Femur (tissue), 1 donor: ENCODE measurements at regions not wholly inside any gene's neighbourhood (a gene's known extent, or its start where the extent isn't known, plus 50 kb on each side); places are given as distances from the start of the nearest gene placed in this dataset.
"Not testable (repeated sequence)": the region's sequence is repeated elsewhere in the genome, so short reads cannot be mapped to it uniquely, and the experiment has no call there.

Experiments used
- DNase-seq: peaks from one replicate; pipeline ENCODE4 v3.0.0-alpha.2; 2017

DNA sequence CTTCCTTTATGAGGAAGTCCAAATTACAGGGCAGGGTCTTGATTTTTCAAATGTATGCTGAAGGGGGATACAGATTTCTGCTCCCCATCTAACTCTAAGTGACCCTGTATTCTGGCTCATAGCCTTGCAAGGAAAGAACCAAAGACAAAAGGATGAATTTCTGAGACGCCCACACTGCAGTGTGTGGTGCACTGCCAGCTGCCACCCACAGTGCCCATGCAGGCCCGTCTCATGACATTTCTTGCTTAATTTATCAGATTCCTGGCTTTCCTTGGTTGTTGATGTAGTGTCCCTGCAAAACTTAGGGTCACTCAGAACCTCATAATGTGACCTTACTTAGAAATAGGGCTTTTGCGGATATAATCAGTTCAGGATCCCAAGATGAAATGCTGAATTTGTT lies 68.0 kb downstream of the CBLN4 start:
- DNase-seq = no peak

DNA sequence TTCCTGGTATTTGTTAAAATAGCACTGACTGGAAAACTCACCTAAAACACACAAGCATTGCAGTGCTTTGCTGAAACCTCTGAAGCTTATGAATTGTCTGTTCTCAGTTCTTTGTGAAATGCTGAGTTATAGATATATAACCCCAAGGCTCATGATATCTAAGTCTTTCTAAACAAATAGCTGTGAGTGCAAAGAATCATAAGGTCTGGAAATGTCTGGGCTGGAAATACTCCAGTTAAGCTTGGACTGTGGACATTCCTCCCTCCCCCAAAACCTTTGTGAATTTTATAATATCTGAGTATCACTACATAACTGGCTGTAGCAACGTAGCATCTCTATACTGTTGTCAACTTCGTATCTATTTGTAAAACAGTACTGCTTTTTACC lies 69.1 kb downstream of the CBLN4 start:
- DNase-seq = no peak

- peak; percentile 18 for DNase-seq
These were observed 69.7 kb downstream of the CBLN4 start for GRCh38 chr20:55935448-55936208.

GRCh38 chr20:55934146-55934545 lies 71.2 kb downstream of the CBLN4 start:
- DNase-seq = no peak

DNA sequence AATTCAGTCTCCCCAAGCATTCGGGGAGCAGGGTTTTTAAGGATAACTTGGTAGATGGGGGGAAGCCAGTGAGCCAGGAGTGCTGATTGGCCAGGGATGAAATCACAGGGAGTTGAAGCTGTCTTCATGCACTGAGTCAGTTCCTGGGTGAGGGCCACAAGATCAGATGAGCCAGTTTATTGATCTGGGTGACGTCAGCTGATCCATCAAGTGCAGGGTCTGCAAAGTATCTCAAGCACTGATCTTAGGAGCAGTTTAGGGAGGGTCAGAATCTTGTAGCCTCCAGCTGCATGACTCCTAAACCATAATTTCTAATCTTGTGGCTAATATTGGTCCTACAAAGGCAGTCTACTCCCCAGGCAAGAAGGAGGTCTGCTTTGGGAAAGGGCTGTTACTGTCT lies 74.4 kb downstream of the CBLN4 start:
- DNase-seq = not testable (repeated sequence)

DNA sequence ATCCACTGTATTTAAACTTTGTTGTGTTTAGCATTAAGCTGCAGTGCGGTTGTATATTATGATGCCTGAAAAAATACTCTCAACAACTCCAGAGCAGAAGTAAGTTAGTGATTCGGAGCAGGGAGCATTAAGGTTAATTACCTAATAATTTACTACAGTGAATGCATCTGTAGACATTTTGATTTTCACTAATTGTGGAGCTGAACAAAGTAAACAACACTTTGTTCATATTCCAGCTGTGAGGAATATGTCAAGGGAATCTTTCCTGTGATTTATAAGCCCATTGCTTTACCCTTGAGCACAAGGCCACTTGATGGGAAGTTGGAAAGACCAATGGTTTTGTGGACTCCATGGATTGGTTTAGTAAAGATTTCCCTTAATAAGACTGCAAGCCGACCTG lies 77.1 kb downstream of the CBLN4 start:
- no peak for DNase-seq

DNA sequence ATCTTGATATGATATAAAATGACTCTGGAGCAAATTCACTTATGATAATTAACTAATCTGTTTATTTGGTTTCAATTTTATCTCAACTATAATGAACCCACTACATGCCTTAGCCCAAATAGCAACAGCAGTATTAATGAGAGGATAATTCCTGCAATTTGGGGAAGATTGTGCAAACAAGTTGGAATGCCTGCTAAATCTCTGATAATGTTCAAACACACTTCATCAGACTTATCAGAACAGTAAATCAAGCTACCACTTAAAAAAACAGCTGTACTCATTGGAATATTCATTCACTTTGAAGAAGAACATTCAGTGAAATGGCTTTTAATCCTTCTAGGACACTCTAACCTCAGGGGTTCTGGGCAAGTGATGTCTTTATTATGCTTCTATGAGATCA lies 85.4 kb downstream of the CBLN4 start:
- DNase-seq = no peak

- DNase-seq = no peak
These were observed 86.0 kb downstream of the CBLN4 start for GRCh38 chr20:55919319-55919718.

GRCh38 chr20:55918471-55918870 lies 86.8 kb downstream of the CBLN4 start:
- no peak for DNase-seq

DNA sequence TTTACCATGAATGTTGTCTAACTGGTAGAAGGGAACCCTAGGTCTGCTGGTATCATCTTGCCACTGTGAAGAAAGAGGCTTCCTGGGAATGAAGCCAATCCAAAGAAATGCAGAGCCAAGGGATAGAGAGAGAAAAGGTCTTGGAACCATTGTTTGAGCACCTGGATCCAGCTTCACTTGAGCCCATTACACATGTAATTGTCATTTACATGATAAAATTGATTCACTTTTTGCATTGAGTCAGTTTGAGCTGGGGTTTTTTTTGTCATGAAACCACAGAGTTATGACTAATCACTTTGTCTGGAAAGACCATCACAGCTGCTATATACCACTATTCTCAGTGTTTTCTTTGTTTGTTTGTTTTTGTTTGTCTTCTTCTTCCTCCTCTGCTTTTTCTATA lies 112.3 kb downstream of the CBLN4 start:
- DNase-seq = no peak

DNA sequence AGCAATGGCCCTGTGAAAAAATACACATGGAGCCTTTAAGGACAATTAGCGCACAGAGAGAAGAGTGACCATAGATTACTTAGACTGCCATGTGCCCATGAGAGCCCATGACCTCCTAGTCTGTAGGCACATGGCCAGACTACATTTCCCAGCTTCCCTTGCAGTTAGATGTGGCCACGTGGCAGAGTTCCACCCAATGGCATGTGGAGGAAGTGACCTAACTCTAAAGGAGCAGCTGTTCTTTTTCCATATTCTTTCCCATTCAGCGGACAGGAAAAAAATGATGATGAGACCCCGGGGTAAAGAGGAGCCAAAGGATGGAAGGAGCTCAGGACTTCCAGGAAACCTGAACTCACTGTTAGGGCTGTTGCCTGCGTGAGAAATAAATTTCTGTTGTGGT lies 116.6 kb downstream of the CBLN4 start:
- peak; percentile 31 for DNase-seq

GRCh38 chr20:55882910-55883309 lies 122.4 kb downstream of the CBLN4 start:
- no peak for DNase-seq

DNA sequence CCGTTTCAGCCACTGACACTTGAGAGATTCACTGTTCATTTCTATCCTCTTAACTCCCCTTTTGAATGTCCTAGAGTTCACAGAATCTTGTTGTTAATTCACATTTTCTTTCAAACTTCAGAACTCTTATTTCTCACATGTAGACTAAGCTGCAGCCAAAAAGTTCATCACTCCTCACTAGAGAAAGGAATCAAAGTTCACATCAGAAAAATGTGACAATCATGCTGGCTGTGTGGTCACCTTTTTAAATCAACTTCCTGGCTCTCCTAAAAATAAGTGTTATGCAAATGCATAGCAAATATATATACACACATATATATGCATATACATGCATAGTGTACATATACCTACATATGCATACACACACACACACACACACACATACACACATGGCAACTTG lies 123.0 kb downstream of the CBLN4 start:
- DNase-seq = no peak

DNA sequence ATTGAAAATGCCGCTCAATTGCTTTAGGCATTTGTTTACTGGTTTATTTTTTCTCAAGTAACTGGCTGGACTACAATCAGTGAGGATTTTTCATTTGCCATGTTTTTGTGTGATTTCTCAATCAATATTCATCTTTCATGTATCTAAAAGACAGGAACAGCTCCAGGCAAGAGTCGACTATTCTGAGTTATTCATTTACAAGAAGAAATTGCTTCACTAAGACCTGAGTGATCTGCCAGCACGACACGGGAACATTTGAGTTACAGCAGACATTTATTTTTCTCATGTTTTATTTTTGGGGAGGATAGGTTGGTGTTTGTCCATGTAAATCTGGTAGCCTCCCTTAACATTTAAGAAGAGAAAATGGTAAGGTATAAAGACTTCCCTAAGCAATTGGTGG lies 124.1 kb downstream of the CBLN4 start:
- no peak for DNase-seq

DNA sequence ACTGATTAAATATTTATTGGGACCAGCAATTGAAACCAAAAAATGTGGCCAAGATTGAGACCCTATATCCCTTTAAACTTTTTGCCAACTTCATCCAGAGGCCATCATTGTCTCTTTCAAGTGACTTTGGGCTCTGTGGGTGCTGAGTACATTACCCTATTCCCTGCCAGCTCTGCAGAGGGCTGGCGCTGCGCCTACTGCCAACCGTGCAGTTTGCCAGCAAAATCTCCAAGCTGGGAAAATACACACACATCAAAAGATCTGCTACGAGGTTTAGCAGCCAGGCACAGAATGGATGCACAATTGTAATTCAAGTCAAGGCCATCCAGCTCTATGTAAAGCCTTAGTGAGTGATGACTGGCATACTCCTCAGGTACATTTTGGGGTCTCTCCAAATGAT lies 125.0 kb downstream of the CBLN4 start:
- DNase-seq = no peak

- DNase-seq = no peak
These were observed 150.3 kb downstream of the CBLN4 start for GRCh38 chr20:55855052-55855451.

- no peak for DNase-seq
These were observed 175.0 kb downstream of the CBLN4 start for GRCh38 chr20:55830121-55830827.

DNA sequence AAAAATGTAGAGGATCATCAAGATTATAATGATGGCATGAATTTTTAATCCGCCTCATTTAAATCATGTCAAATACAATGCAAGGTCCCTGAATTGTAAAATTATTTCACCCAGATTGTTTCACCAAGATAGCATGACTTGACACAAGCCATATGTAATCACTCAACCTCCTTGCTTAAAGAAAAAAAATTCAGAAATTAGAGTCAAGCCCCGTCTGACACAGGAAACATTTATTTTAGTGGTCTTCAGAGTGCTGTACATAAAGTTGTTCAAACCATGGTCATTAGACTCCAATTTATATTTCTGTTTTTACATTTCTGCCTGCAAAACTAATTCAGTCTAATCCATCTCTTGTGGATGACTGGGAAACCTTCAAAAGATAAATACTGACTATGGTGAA lies 200.2 kb downstream of the CBLN4 start:
- no peak for DNase-seq

- DNase-seq = no peak
These were observed 204.6 kb downstream of the CBLN4 start for GRCh38 chr20:55800552-55801245.

GRCh38 chr20:55793986-55794385 lies 211.3 kb downstream of the CBLN4 start:
- DNase-seq = no peak

- DNase-seq = no peak
These were observed 213.3 kb downstream of the CBLN4 start for GRCh38 chr20:55792049-55792448.

DNA sequence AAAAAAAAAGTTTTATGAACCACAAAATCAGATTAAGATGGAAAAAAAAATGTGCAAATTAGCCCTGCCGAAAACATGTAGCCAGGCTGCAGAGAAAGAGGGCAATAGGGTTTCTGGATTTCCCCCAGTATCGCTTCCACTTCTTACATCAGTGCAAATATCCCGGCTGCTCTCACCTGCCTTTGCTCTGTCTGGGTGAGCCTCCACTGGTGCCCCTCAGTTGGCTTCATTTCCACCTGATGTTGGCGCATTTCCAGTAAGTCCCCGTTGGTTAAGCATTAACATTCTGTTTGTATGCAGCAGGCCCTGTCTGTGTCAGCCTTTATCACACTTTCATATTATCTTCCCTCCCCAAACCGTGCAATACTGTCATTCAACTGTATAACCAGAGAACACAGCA lies 215.1 kb downstream of the CBLN4 start:
- DNase-seq = no peak

DNA sequence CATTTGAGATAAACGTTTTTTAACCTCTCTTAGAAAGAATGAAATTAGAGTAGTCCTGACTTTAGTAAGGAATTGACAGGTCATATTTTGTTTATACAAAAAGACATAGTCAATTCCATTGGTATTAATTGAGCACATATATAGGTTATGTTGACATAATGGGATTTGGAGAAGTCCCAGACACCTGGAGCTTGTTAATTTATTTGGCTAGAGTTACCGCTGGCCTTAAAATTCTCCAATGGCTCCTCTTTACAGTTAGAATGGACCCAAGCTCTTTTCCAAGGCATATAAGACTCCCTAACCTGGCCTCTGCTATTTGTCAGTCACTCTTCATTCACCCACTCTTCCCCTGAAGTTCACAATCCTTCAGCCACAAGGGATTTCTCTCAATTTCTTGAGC lies 221.3 kb downstream of the CBLN4 start:
- DNase-seq = no peak

GRCh38 chr20:55783381-55783780 lies 221.9 kb downstream of the CBLN4 start:
- DNase-seq = no peak
